GM12891 (cell line): ENCODE measurements at regions not wholly inside any gene's neighbourhood (a gene's known extent, or its start where the extent isn't known, plus 50 kb on each side); places are given as distances from the start of the nearest gene placed in this dataset.

Experiments
- POLR2A ChIP-seq: IDR thresholded peaks from 2 replicates; pipeline ENCODE4 v1.6.1; 2011; ENCODE audit warnings: low read depth, low read length, control low read depth
- POLR2AphosphoS5 ChIP-seq: IDR thresholded peaks from 2 replicates; pipeline ENCODE4 v1.6.1; 2011; ENCODE audit warnings: low read depth, low read length, control low read depth

DNA sequence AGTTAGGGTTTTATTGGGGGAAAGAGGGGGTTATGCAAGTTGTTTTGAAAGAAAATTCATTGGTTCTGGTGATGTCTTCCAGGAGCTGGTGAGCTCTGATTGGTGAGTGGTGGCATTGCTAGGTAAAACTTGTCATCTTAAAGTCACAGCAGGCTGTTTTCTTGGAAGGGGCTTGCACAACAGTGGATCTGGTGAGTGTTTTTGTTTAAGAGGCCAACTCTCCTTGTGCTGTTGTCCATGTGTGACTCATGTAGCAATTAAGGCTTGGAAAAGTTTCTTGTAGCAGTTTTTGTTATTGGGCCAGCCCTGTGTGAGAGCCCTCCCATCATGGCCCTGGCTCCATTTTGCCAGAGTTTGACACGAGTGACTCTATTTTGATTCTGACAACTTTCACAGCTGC is 109.4 kb downstream of the RFC3 start:
- no peak for TF ChIP-seq POLR2A
- no peak for TF ChIP-seq POLR2AphosphoS5
